GM12872 (cell line): ENCODE measurements at regions not wholly inside any gene's neighbourhood (a gene's known extent, or its start where the extent isn't known, plus 50 kb on each side); places are given as distances from the start of the nearest gene placed in this dataset.

Experiments used
- TF ChIP-seq, protein P1 (sequence below): IDR thresholded peaks from 3 replicates; pipeline ENCODE4 v1.5.1; 2011; ENCODE audit warnings: low read depth, mild to moderate bottlenecking, low read length, moderate library complexity; ENCODE audit not compliant: insufficient read depth

- TF ChIP-seq, protein P1, sequence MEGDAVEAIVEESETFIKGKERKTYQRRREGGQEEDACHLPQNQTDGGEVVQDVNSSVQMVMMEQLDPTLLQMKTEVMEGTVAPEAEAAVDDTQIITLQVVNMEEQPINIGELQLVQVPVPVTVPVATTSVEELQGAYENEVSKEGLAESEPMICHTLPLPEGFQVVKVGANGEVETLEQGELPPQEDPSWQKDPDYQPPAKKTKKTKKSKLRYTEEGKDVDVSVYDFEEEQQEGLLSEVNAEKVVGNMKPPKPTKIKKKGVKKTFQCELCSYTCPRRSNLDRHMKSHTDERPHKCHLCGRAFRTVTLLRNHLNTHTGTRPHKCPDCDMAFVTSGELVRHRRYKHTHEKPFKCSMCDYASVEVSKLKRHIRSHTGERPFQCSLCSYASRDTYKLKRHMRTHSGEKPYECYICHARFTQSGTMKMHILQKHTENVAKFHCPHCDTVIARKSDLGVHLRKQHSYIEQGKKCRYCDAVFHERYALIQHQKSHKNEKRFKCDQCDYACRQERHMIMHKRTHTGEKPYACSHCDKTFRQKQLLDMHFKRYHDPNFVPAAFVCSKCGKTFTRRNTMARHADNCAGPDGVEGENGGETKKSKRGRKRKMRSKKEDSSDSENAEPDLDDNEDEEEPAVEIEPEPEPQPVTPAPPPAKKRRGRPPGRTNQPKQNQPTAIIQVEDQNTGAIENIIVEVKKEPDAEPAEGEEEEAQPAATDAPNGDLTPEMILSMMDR, result no peak
These were observed 85.3 kb downstream of the GRIN2B start for GRCh38 chr12:13896063-13896626.

DNA sequence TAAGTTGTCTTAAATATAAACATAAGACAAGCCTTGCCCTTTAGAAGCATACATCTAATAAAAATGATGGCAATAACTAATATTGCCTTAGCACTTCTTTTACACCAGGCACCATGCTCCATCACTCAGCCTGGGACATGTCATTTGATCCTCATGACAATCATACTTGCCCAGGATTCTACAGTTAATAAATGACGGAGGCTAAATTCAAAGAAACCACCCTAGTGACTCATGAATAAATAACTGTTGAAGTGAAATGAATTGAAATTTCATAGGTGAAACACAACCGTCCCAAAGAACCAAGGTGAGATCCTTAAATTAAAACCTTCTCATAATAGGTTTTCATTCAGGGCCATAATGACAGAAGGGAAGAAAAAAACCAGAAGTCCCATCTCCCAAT, 89.5 kb downstream of the GRIN2B start:
- TF ChIP-seq, protein P1, result no peak

DNA sequence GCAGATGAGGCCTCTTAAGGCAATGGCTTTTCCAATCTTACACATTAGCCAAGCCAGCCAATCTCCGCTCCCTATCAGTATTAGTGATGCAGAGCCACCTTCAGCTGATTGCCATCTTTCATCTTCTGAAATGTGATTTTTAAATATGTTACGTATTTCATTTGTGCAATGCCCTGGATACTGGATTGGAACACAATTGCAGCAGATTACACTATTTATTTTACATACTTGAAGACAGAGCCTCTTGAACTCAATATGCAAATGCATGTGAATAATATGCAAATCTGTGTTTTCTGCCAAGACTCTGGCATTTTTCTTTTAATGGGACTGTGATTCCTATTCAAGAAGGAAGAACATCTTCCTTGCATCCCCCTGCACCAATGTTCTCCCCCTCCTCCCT, 90.5 kb downstream of the GRIN2B start:
- TF ChIP-seq, protein P1, result no peak

DNA sequence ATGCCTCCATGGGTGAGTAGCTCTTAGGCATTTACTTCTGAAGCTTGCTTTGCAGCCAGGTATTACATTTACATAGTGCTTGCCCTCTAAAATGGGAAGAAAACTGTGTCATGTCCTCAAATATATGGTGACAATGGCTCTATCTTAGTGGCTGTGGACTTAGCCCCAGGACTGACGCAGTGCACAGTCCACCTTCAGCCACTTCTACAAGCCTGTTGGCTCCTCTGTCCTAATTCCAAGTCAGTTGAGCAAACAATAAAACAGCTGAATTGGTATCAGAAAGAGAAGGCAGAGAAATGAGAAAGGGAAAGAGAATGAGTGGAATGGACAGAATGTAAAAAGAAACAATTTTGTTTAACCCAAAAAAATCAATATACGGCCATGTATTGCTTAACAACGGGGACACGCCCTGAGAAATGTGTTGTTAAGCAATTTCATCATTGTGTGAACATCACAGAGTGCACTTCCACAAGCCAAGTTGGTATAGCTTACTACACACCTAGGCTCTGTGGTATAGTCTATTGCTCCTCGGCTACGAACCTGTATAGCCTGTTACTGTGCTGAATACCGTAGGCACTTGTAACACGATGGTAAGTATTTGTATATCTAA, 93.5 kb downstream of the GRIN2B start:
- TF ChIP-seq, protein P1, result no peak

- TF ChIP-seq, protein P1, result no peak
These were observed 99.2 kb downstream of the GRIN2B start for GRCh38 chr12:13882176-13882575.

- TF ChIP-seq, protein P1, result no peak
These were observed 100.8 kb downstream of the GRIN2B start for GRCh38 chr12:13880613-13881012.

GRCh38 chr12:13875744-13876143, 105.7 kb downstream of the GRIN2B start:
- TF ChIP-seq, protein P1, result no peak
